HCT116 (cell line): ENCODE measurements at regions not wholly inside any gene's neighbourhood (a gene's known extent, or its start where the extent isn't known, plus 50 kb on each side); places are given as distances from the start of the nearest gene placed in this dataset.

Source experiments
- CBX3 ChIP-seq: IDR thresholded peaks from 2 replicates; pipeline ENCODE4 v1.6.1; 2012; ENCODE audit warnings: low read depth
- EZH2 ChIP-seq: fragments of 200-600 bp; sonication (generic); IDR thresholded peaks from 2 replicates; pipeline ENCODE4 v1.6.1; 2017; ENCODE audit warnings: antibody characterized with exemption, mixed run types
- POLR2A ChIP-seq: IDR thresholded peaks from 2 replicates; pipeline ENCODE4 v1.7.0; 2011; ENCODE audit warnings: borderline replicate concordance; ENCODE audit not compliant: insufficient read depth, insufficient read length; ENCODE audit errors: extremely low read depth
- TF ChIP-seq, protein P1 (sequence below), 3 experiments: fragments of 200-600 bp in 1 of 3; sonication (generic) in 1 of 3; IDR thresholded peaks in 2 of 3; conservative IDR thresholded peaks in 1 of 3; 2 replicates each; pipeline ENCODE4 v1.5.1; 2012 to 2017; ENCODE audit warnings: low read depth in 2 of 3, low read length in 2 of 3, antibody characterized with exemption in 1 of 3, borderline replicate concordance in 1 of 3, control low read depth in 1 of 3, mild to moderate bottlenecking in 1 of 3, mixed read lengths in 1 of 3, mixed run types in 1 of 3, moderate library complexity in 1 of 3; ENCODE audit not compliant: insufficient read depth in 1 of 3

DNA sequence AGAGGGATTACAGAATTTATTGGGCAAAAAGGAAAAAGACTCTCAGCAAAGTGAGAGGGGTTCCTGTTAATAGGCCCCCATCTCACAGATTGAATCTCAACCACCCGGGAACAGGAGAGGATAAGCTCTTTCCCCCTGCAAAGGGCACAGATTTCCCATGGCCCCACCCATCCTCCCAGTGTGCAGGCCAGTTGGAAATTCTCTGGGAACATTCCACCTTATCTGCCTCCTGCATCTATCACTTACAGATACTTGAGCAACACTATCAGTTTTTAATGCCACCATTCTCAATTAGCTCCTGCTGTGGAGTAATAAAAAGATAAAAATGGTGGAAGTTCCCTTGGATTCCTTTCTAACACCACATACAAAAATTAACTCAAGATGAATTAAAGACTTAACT is 350.0 kb upstream of the BCHE start:
- TF ChIP-seq CBX3 (no peak), POLR2A (no peak), EZH2 (no peak)
- TF ChIP-seq, protein P1, sequence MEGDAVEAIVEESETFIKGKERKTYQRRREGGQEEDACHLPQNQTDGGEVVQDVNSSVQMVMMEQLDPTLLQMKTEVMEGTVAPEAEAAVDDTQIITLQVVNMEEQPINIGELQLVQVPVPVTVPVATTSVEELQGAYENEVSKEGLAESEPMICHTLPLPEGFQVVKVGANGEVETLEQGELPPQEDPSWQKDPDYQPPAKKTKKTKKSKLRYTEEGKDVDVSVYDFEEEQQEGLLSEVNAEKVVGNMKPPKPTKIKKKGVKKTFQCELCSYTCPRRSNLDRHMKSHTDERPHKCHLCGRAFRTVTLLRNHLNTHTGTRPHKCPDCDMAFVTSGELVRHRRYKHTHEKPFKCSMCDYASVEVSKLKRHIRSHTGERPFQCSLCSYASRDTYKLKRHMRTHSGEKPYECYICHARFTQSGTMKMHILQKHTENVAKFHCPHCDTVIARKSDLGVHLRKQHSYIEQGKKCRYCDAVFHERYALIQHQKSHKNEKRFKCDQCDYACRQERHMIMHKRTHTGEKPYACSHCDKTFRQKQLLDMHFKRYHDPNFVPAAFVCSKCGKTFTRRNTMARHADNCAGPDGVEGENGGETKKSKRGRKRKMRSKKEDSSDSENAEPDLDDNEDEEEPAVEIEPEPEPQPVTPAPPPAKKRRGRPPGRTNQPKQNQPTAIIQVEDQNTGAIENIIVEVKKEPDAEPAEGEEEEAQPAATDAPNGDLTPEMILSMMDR (IDR thresholded peaks at IDR 0.05 in 2 of 3, conservative IDR thresholded peaks at IDR 0.05 in 1 of 3; ENCODE audit: borderline replicate concordance in 1 of 3, insufficient read depth in 1 of 3, low read depth in 2 of 3, low read length in 2 of 3), result no peak
